ENCODE measurements at regions not wholly inside any gene's neighbourhood (a gene's known extent, or its start where the extent isn't known, plus 50 kb on each side); places are given as distances from the start of the nearest gene placed in this dataset.

GRCh38 chr13:38617936-38618335 lies 68.9 kb upstream of the FREM2 start:
- no peak for TF ChIP-seq CTCF (conservative IDR thresholded peaks at IDR 0.05; ENCODE audit: low read length)
- no peak for TF ChIP-seq EZH2phosphoT487 (IDR thresholded peaks at IDR 0.05; ENCODE audit: borderline replicate concordance, low read depth, low read length)

Measured in OCI-LY7 (cell line).